WTC11 (cell line): ENCODE measurements at regions not wholly inside any gene's neighbourhood (a gene's known extent, or its start where the extent isn't known, plus 50 kb on each side); places are given as distances from the start of the nearest gene placed in this dataset.

Experiments used
- ATF3 ChIP-seq: sonication (generic); formaldehyde crosslinking; conservative IDR thresholded peaks from 2 replicates; pipeline ENCODE4 v1.8.1; 2022; ENCODE audit warnings: mild to moderate bottlenecking, missing genetic modification reagents
- CREB1 ChIP-seq: sonication (generic); formaldehyde crosslinking; IDR thresholded peaks from 2 replicates; pipeline ENCODE4 v1.8.0; 2023; ENCODE audit warnings: mild to moderate bottlenecking, missing genetic modification reagents
- CTCF ChIP-seq: fragments of 200-600 bp; IDR thresholded peaks from 2 replicates; pipeline ENCODE4 v1.8.0; 2022; ENCODE audit warnings: antibody characterized with exemption
- FOXP4 ChIP-seq: sonication (generic); formaldehyde crosslinking; IDR thresholded peaks from 2 replicates; pipeline ENCODE4 v1.8.0; 2022; ENCODE audit warnings: mild to moderate bottlenecking, missing genetic modification reagents
- HMGXB4 ChIP-seq: sonication (generic); formaldehyde crosslinking; IDR thresholded peaks from 2 replicates; pipeline ENCODE4 v1.8.1; 2023; ENCODE audit warnings: mild to moderate bottlenecking, moderate library complexity, missing genetic modification reagents
- IRF2 ChIP-seq: sonication (generic); formaldehyde crosslinking; IDR thresholded peaks from 2 replicates; pipeline ENCODE4 v1.8.0; 2022; ENCODE audit warnings: low read depth, missing genetic modification reagents, borderline replicate concordance
- JAZF1 ChIP-seq: fragments of 250-450 bp; sonication (Bioruptor Pico); IDR thresholded peaks from 2 replicates; pipeline ENCODE4 v1.9.0; 2021; ENCODE audit warnings: moderate library complexity, mild to moderate bottlenecking, inconsistent platforms
- MAX ChIP-seq: sonication (generic); formaldehyde crosslinking; IDR thresholded peaks from 2 replicates; pipeline ENCODE4 v1.8.0; 2022; ENCODE audit warnings: mild to moderate bottlenecking, missing genetic modification reagents
- SP1 ChIP-seq: sonication (generic); formaldehyde crosslinking; conservative IDR thresholded peaks from 2 replicates; pipeline ENCODE4 v1.8.1; 2022; ENCODE audit warnings: missing genetic modification reagents
- USF2 ChIP-seq: sonication (generic); formaldehyde crosslinking; IDR thresholded peaks from 2 replicates; pipeline ENCODE4 v1.8.1; 2023; ENCODE audit warnings: mild to moderate bottlenecking, missing genetic modification reagents, moderate library complexity
- ZBTB43 ChIP-seq: sonication (generic); formaldehyde crosslinking; IDR thresholded peaks from 2 replicates; pipeline ENCODE4 v1.8.1; 2023; ENCODE audit warnings: mild to moderate bottlenecking, missing genetic modification reagents
- ZNF138 ChIP-seq: sonication (generic); formaldehyde crosslinking; conservative IDR thresholded peaks from 2 replicates; pipeline ENCODE4 v1.8.1; 2022; ENCODE audit warnings: mild to moderate bottlenecking, moderate library complexity, missing genetic modification reagents
- ZNF512 ChIP-seq: sonication (generic); formaldehyde crosslinking; IDR thresholded peaks from 2 replicates; pipeline ENCODE4 v1.8.1; 2022; ENCODE audit warnings: missing genetic modification reagents, borderline replicate concordance
- ZNF532 ChIP-seq: fragments of 250-450 bp; sonication (Bioruptor Pico); IDR thresholded peaks from 2 replicates; pipeline ENCODE4 v1.9.0; 2021; ENCODE audit warnings: mild to moderate bottlenecking, borderline replicate concordance

- TF ChIP-seq CTCF (no peak), SP1 (CRISPR knock-in tag) (no peak), CREB1 (no peak), JAZF1 (CRISPR knock-in tag) (no peak), ATF3 (CRISPR knock-in tag) (no peak), IRF2 (CRISPR knock-in tag) (no peak), ZNF138 (no peak), ZBTB43 (CRISPR knock-in tag) (no peak), MAX (CRISPR knock-in tag) (no peak), FOXP4 (CRISPR knock-in tag) (no peak), ZNF512 (CRISPR knock-in tag) (no peak), ZNF532 (CRISPR knock-in tag) (no peak), HMGXB4 (no peak), USF2 (CRISPR knock-in tag) (no peak)
Observed at GRCh38 chr15:91665212-91665611, 188.3 kb upstream of the SLCO3A1 start.
